Stimulated activated CD8-positive, alpha-beta memory T cell treated with anti-CD3 and anti-CD28 coated beads, Interleukin-15, amount 100 ng/mL, for 24 hours (primary cell): ENCODE measurements at regions not wholly inside any gene's neighbourhood (a gene's known extent, or its start where the extent isn't known, plus 50 kb on each side); places are given as distances from the start of the nearest gene placed in this dataset.
"Not testable (repeated sequence)": the region's sequence is repeated elsewhere in the genome, so short reads cannot be mapped to it uniquely, and the experiment has no call there.

Experiments used
- DNase-seq: peaks from one replicate; pipeline ENCODE4 v3.0.0-alpha.2; 2020; ENCODE audit warnings: low read depth

- DNase-seq = no peak
Measured at GRCh38 chr18:38789141-38789540, 1223.5 kb upstream of the CELF4 start.

- DNase-seq = no peak
Measured at GRCh38 chr18:38786906-38787305, 1221.3 kb upstream of the CELF4 start.

- DNase-seq = not testable (repeated sequence)
Measured at GRCh38 chr18:38771620-38772019, 1206.0 kb upstream of the CELF4 start.

- no peak for DNase-seq
Measured at GRCh38 chr18:38768504-38768903, 1202.9 kb upstream of the CELF4 start.

GRCh38 chr18:38759457-38759856 lies 1193.9 kb upstream of the CELF4 start:
- no peak for DNase-seq

DNA sequence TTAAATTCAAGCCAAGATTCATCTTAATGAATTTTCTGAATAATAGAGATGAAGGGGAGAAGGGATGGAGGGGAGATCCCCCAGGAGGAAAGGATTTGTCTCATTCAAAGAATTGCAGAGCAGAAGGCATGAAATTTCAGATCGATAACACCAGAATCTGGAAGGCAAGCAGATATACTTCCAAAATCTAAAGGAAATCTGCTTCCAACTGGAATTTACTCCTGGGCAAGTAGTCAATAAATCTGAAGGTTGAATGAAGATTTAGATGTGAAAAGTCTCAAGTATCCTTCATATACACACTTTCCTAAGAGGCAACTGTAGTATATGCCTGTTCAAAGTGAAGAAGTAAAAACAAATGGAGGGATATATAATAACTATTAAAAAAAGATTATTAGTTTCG lies 1190.8 kb upstream of the CELF4 start:
- DNase-seq = no peak

GRCh38 chr18:38752430-38752829 lies 1186.8 kb upstream of the CELF4 start:
- no peak for DNase-seq

DNA sequence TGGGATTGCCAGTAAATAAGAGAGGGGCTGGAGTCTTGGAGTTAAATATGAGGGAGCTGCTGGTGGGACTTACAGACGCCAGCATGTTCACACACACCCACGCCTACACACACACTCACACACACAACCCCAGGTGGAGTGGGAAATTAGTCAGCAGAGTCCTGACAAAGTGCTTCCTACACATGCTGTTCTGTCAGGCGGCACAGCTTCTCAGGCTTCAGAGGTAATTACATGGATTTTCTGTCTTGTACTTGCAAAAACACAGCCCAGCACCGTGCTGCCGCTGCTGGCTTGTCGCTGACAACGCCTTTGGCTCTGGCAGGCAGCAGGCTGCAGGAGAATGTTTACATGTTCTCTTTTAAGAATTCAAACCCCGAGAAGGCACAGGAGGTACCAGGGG lies 1186.3 kb upstream of the CELF4 start:
- no peak for DNase-seq

DNA sequence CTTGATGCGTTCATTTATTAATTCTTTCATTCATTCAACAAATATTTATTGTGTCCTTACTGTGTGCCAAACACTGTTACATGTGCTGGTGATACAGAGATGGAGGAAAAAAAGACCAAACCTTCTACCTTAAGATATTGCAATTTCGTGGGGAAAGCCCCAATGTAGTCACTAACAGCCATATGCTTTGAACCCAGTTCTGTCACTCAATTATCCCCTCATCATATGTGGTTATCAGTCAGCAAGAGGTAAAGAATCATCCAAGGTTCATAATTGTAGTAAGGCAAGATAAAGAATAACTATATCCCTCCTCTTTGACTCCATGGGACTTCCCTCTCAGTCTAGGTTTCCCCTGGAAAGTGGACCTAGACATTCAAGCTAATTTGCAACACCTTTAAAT lies 1185.6 kb upstream of the CELF4 start:
- no peak for DNase-seq

DNA sequence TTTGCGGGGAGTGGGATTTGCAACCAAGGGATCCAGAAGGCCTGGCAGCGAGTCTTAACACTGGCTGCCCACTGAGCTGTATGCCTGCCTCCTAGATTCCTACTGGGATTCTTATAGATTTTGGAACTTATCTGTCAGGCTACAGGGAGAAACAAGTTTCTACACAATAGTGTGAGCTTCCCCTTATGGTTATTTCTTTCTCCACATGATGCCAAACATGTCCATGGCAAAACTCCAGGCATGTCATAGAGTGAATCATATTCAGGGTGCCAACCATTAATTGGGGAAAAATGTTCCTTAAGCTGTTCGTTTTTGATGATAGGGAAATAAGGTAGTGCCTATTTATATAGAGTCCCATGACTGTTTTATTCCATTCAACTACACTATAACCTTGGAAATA lies 1185.2 kb upstream of the CELF4 start:
- no peak for DNase-seq

DNA sequence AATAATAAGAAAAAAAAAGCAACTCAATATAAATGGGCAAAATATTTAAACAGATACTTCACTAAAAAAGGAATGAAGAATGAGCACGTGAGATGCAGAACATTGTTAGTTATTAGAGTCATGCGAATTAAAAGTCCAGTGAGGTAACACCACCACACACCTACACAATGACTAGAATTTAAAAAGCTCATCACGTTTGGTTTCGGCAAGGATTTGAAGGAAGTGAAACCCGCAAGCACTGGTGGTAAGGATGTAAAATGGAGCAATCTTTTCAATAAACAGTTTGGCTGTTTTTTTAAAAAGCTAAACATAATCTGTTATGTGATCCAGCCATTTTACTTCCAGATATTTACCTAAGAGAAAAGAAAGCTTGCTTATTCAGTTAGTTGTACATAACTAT lies 1181.6 kb upstream of the CELF4 start:
- no peak for DNase-seq

DNA sequence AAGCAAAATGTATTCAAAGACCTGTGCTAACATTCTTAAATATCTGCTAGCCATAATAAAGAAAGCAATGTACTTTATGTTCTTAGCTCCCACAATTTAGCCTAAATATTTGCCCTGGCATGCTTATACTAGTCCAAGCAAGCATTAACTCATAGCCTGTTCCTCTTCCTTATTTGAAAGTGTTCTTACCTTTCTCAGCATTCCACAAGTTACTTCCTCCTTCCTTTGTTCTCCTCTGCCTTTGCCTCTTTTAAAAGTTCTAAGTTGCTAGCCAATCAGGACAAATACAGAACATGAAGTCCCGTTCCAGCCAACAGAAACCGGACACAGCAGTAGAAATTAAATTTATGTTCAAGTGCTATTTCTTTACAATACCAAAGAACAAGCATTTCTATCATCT lies 1154.6 kb upstream of the CELF4 start:
- not testable (repeated sequence) for DNase-seq

DNA sequence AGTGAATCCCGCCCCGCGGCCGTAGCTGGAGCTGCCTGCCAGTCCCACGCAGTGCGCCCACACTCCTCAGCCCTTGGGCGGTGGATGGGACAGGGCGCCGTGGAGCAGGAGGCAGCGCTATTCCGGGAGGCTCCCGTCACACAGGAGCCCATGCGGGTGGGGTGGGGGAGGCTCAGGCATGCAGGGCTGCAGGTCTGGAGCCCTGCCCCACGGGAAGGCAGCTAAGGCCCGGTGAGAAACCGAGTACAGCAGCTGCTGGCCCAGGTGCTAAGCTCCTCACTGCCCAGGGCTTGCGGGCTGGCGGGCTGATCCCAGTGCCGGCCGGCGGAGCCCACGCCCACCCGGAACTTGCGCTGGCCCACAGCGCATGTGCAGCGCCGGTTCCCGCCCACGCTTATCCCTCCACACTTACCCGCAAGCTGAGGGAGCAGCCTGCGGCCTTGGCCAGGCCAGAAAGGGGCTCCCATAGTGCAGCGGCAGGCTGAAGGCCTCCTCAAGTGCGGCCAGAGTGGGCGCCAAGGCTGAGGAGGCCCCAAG lies 1152.8 kb upstream of the CELF4 start:
- no peak for DNase-seq

DNA sequence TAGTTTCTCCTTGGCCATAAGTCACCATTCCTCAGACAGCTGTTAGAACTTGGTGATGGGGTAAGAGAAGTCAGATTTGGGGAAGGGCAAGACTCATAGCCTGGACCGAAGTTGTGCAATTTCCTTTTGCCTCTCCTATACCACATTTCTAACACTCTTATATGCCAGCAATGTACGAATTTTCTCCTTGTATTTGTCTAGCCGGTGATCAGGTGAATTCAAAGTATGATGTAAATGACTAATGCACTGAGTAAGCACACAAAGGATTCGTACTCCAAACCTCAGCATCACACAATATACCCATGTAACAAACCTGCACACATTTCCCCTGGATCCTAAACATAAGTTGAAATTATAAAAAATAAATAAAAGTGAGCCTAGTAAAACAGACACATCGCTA lies 1143.5 kb upstream of the CELF4 start:
- no peak for DNase-seq

GRCh38 chr18:38706373-38706772 lies 1140.8 kb upstream of the CELF4 start:
- no peak for DNase-seq

GRCh38 chr18:38698088-38698487 lies 1132.5 kb upstream of the CELF4 start:
- no peak for DNase-seq

DNA sequence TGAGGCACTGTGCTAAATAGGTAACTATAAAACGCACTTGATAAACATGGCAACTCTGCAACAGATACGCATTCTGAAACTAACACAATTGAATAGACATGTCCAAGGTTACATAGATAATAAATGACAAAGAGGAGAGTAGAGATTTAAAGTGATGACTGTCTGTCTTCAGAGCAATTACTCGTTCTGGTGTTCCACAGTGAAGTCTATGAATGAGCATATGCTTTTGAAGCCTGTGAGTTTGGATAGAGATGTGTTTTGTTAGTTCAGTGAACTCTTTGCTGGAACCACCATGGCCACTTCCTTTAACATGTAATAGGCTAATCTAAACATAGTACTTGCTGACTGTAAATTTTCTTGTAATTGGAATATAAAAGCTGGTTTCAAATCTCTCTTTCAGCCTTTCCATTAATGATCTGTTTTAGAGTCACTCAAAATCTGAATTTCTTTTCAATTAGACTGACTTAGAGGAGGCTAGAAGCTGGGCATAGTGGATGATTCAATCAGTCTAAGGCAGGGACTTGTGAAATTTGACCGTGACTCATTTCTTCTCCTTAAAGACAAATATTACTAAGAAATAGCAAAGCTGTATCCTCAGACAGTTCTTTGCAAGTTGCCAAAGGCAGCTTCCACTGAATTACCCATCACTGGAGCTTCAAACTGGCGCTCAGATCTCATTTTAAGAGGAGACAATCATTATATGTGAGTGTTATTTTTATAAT lies 1130.1 kb upstream of the CELF4 start:
- DNase-seq = no peak

DNA sequence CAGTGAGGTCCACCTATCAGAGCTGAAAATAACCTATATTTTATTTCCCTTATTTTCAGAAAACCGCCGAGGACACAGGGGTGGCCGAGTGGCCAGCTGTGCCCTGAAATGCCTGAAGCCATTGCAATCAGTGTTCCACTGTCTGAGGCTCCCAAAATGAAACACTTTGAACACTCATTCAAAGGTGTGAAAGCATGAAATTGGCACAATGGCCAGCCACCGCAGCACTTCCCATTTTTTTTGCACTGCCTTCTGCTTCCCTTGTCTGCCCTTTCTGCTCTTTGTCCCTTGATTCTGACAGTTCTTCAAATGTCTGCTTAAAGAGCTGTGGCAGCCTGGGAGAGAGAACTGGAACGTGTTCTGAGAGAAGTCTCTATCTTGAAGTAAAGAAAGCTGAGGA lies 1127.5 kb upstream of the CELF4 start:
- no peak for DNase-seq

DNA sequence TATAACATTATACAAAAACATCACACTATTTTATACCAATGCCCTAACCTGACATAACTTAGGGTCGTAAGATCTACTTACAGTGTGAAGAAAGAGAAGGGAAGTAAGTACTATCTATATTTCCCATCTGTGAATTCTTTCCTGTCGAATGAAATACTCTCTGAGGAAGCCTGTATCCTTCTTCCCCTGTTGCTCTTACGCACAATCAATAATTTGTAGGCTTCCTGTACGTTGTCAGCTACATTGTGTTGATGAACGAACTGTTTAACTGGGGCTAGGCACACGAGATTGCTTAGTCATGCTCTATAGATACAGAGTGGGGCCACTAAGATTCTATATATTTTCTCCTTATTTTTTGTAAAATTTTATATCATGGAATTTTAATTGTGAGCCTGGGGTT lies 1125.0 kb upstream of the CELF4 start:
- no peak for DNase-seq

- no peak for DNase-seq
Measured at GRCh38 chr18:38688416-38688815, 1122.8 kb upstream of the CELF4 start.

GRCh38 chr18:38670486-38670885 lies 1104.9 kb upstream of the CELF4 start:
- no peak for DNase-seq

DNA sequence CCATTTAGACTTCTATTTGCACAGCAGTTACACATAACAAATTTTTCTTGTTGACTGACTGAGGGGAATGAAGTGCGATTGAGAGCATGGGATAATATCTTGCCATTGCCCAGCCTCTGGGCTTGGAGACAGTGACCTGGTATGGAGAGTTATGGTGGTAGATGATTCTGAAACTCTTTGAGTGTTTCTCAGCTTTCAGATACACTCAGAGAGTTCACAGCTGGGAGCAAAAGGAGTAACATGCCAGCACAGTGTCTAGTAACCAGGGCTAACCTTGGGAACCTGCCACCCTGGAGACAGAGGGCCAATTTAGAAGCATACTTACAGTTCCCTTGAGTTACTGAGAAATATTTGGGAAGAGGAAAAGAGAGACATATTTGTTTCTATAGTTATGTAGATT lies 1099.3 kb upstream of the CELF4 start:
- DNase-seq = no peak

GRCh38 chr18:38663682-38664081 lies 1098.1 kb upstream of the CELF4 start:
- no peak for DNase-seq

- DNase-seq = no peak
Measured at GRCh38 chr18:38663270-38663669, 1097.7 kb upstream of the CELF4 start.
